ENCODE measurements at regions not wholly inside any gene's neighbourhood (a gene's known extent, or its start where the extent isn't known, plus 50 kb on each side); places are given as distances from the start of the nearest gene placed in this dataset.

DNA sequence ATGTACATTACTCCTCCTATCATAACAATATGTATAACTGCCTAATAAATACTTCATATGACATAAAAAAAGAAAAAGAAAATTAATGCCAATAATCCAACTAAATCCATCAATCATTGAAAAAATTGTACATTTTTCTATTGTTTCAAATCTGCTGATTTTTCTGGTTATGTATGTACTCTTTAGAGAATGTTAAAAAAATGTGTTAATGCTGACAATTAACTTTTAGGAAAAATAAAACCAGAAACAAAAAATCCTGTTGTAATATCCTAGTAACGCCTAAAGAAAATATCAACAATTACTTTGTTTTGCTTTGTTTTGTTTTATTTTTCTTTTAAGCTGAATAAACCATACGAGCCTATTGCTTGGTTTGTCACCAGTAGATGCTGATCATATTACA is 213.9 kb upstream of the USP25 start:
- no peaks in the 10 kb centered on the region for H3K27me3 ChIP-seq (replicated peaks; ENCODE audit: insufficient read depth)
- no peak for DNase-seq (ENCODE audit: low spot score)
- no peak for TF ChIP-seq POLR2AphosphoS5 (IDR thresholded peaks at IDR 0.05)
- no peak for TF ChIP-seq POLR2A (IDR thresholded peaks at IDR 0.05)
- TF ChIP-seq, protein P1, sequence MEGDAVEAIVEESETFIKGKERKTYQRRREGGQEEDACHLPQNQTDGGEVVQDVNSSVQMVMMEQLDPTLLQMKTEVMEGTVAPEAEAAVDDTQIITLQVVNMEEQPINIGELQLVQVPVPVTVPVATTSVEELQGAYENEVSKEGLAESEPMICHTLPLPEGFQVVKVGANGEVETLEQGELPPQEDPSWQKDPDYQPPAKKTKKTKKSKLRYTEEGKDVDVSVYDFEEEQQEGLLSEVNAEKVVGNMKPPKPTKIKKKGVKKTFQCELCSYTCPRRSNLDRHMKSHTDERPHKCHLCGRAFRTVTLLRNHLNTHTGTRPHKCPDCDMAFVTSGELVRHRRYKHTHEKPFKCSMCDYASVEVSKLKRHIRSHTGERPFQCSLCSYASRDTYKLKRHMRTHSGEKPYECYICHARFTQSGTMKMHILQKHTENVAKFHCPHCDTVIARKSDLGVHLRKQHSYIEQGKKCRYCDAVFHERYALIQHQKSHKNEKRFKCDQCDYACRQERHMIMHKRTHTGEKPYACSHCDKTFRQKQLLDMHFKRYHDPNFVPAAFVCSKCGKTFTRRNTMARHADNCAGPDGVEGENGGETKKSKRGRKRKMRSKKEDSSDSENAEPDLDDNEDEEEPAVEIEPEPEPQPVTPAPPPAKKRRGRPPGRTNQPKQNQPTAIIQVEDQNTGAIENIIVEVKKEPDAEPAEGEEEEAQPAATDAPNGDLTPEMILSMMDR (IDR thresholded peaks at IDR 0.05) = no peak
- H3K4me3 ChIP-seq = no peak overlapping the region
- WGBS = 67% methylated on average over 2 of the region's 2 CpGs
- H3K9me3 ChIP-seq = no peaks in the 10 kb centered on the region
- H3K4me1 ChIP-seq (replicated peaks) = no peaks in the 10 kb centered on the region
- intact Hi-C loops (cut with DNase I) = no loop called here
- H3K27ac ChIP-seq = no peak overlapping the region
- no peaks in the 10 kb centered on the region for H3K36me3 ChIP-seq

DNA sequence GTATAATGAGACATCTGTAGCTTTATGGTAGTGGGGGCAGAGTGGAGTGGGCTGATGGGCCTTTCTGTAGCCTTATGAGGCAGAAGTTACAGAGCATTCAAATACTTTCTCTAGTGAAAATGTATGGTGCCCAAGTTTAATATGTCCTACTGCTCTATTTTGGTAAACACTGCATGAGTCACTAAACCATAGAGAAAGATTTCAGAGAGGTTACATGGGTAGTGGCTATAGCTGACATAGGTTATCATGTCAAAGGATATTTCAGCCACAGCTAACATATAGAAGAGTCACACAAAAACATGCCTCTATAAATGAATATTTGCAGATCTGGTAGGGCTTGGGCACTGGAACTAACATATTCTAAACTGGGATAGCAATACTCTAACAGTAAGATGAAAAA is 212.4 kb upstream of the USP25 start:
- Histone ChIP-seq H3K27ac (no peak overlapping the region), H3K9me3 (no peaks in the 10 kb centered on the region), H3K4me1 (replicated peaks) (no peaks in the 10 kb centered on the region), H3K27me3 (replicated peaks; ENCODE audit: insufficient read depth) (no peaks in the 10 kb centered on the region), H3K36me3 (no peaks in the 10 kb centered on the region), H3K4me3 (no peak overlapping the region)
- DNase-seq (ENCODE audit: low spot score) = no peak
- no peak for TF ChIP-seq POLR2AphosphoS5 (IDR thresholded peaks at IDR 0.05)
- TF ChIP-seq POLR2A (IDR thresholded peaks at IDR 0.05) = no peak
- TF ChIP-seq, protein P1 (IDR thresholded peaks at IDR 0.05) = no peak
- intact Hi-C loops (cut with DNase I) = no loop called here

DNA sequence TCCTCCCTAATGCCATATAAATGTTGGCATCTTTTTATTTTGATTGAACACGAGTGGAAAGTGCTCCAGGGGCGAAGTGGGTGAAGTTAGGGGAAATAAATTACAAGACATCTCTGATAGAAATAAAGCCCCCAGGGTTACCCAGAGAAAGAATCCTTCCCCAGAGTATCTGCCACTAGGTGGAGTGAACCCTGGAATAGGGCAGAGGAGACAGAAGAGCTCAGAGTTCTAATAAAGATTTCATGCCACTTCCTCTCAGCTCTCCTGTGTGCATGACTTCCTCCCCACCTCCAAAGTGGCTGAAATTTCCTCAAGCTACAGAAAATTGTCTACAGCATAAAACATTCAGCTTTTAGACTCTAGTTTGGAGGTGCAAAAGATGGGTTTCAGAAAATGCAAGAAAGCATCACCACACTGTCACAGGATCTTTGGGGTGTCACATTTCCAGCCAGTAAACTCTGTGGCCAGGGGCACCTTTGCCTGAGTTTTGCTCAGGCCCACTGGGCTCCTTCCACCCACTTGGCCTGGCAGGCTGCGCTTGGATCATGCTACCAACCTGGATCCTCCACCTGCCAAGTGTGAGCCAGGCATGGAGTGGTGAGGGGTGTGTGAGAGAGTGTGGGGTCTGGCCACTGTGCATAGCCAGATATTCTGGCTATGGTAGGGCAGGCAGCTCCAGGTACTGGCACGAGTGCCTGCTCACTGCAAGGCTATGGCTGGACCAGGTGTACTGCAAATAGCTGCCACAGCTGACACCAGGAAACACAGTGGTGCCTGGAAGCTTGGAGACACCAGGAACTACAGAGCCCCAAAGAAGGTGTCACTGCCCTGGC is 208.8 kb upstream of the USP25 start:
- DNase-seq (ENCODE audit: low spot score) = no peak
- Histone ChIP-seq H3K36me3 (no peaks in the 10 kb centered on the region), H3K9me3 (no peaks in the 10 kb centered on the region), H3K27me3 (replicated peaks; ENCODE audit: insufficient read depth) (no peaks in the 10 kb centered on the region), H3K27ac (no peak overlapping the region), H3K4me1 (replicated peaks) (no peaks in the 10 kb centered on the region), H3K4me3 (no peak overlapping the region)
- TF ChIP-seq POLR2AphosphoS5 (IDR thresholded peaks at IDR 0.05) (no peak), POLR2A (IDR thresholded peaks at IDR 0.05) (no peak)
- TF ChIP-seq, protein P1 (IDR thresholded peaks at IDR 0.05) = no peak
- WGBS = 66% methylated on average over 4 of the region's 4 CpGs
- intact Hi-C loops (cut with DNase I) = no loop called here

DNA sequence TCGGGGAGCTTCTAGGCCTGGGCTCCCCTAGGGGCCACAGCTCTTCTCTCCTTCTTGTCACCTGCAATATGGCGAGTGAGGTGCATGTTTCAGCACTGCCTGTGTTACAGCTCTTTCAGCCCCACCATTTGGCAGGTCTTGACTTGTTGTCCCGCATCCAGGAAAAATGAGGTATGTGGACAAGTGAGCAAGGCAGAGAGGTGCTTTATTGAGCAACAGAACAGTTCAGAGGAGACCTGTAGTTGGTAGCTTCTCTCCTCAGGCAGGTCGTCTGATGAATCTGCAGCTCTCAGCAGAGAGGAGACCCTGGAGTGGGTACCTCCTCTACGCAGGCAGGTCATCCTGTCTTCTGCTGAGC is 208.2 kb upstream of the USP25 start:
- DNase-seq (ENCODE audit: low spot score) = no peak
- 90% methylated on average over 5 of the region's 5 CpGs for WGBS
- no peaks in the 10 kb centered on the region for H3K36me3 ChIP-seq
- H3K9me3 ChIP-seq = no peaks in the 10 kb centered on the region
- no peaks in the 10 kb centered on the region for H3K4me1 ChIP-seq (replicated peaks)
- H3K27me3 ChIP-seq (replicated peaks; ENCODE audit: insufficient read depth) = no peaks in the 10 kb centered on the region
- H3K27ac ChIP-seq = no peak overlapping the region
- intact Hi-C loops (cut with DNase I) = no loop called here
- H3K4me3 ChIP-seq = no peak overlapping the region
- TF ChIP-seq, protein P1 (IDR thresholded peaks at IDR 0.05) = no peak
- TF ChIP-seq POLR2A (IDR thresholded peaks at IDR 0.05) (no peak), POLR2AphosphoS5 (IDR thresholded peaks at IDR 0.05) (no peak)

DNA sequence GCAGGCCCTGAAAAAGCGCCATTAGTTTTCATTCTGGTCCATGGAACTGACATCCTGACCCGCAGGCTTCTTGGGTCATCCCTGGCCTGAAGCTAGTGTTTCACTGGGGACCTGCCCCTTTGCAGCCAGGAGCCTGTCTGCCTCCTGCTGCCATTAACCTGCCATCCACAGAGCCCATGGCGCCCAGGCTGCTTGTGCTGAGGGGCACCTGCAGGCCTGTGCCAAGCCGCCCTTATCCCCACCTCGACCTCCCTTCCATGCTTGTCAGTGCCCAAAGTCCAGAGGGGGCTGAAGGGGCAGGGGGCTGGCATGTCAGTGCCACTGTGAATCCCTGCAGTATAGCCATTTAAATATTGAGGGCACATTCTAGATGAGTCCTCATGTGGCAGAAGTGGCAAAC is 207.6 kb upstream of the USP25 start:
- no peaks in the 10 kb centered on the region for H3K36me3 ChIP-seq
- no peaks in the 10 kb centered on the region for H3K4me1 ChIP-seq (replicated peaks)
- H3K4me3 ChIP-seq = no peak overlapping the region
- H3K27me3 ChIP-seq (replicated peaks; ENCODE audit: insufficient read depth) = no peaks in the 10 kb centered on the region
- DNase-seq (ENCODE audit: low spot score) = no peak
- intact Hi-C loops (cut with DNase I) = no loop called here
- WGBS = 98% methylated on average over 5 of the region's 5 CpGs
- no peaks in the 10 kb centered on the region for H3K9me3 ChIP-seq
- H3K27ac ChIP-seq = no peak overlapping the region
- TF ChIP-seq POLR2AphosphoS5 (IDR thresholded peaks at IDR 0.05) (no peak), POLR2A (IDR thresholded peaks at IDR 0.05) (no peak)
- TF ChIP-seq, protein P1 (IDR thresholded peaks at IDR 0.05) = no peak

Measured in prostate gland (tissue), 2 donors.